Left colon (tissue), 2 donors: ENCODE measurements at regions not wholly inside any gene's neighbourhood (a gene's known extent, or its start where the extent isn't known, plus 50 kb on each side); places are given as distances from the start of the nearest gene placed in this dataset.
"Not testable (repeated sequence)": the region's sequence is repeated elsewhere in the genome, so short reads cannot be mapped to it uniquely, and the experiment has no call there.

Experiments
- ATAC-seq: fragments of 200-7000 bp; cut with Tn5 transposase; one replicate; pipeline ENCODE4 v1.9.1; 2020; ENCODE audit warnings: mild to moderate bottlenecking, moderate library complexity
- DNase-seq, 2 donors: peaks; one replicate each; pipeline ENCODE4 v3.0.0-alpha.2; 2020
- intact Hi-C, 2 donors: fragments of 100-400 bp; cut with DNase I in 1 of 2; cut with micrococcal nuclease in 1 of 2; formaldehyde crosslinking; loops; one replicate each; pipeline versions ENCODE4 v1.11.2 to v1.14.0; 2022; cut with DNase I, micrococcal nuclease
- donor health status: DM: no; HTN: no; CAD: no.
- donor health status: DM: yes; HTN: yes; CAD: no.

- no peak for DNase-seq
- intact Hi-C loops, result no loop called here
- peak; percentile 65 for ATAC-seq
Measured at GRCh38 chr13:96934889-96935489, 59.3 kb downstream of the OXGR1 start.

- intact Hi-C loops, result no loop called here
- ATAC-seq, result peak; percentile 99
- no peak for DNase-seq
Measured at GRCh38 chr13:96925916-96926628, 68.2 kb downstream of the OXGR1 start.

- intact Hi-C loops, result no loop called here
- peak; percentile 20 for ATAC-seq
- no peak for DNase-seq
Measured at GRCh38 chr13:96925477-96925876, 68.8 kb downstream of the OXGR1 start.

GRCh38 chr13:96918861-96919631 is 75.2 kb downstream of the OXGR1 start:
- ATAC-seq (peak; percentile 79), DNase-seq (peak; percentile 38 to 55)
- intact Hi-C loops, result not testable (repeated sequence)

- intact Hi-C loops, result no loop called here
- ATAC-seq (no peak), DNase-seq (no peak)
Measured at GRCh38 chr13:96904232-96904631, 90.0 kb downstream of the OXGR1 start.

GRCh38 chr13:96903085-96903484 is 91.2 kb downstream of the OXGR1 start:
- intact Hi-C loops, result no loop called here
- no peak for ATAC-seq
- no peak for DNase-seq

- no peak for DNase-seq
Measured at GRCh38 chr13:96900986-96901385, 93.3 kb downstream of the OXGR1 start.

GRCh38 chr13:96899946-96900345 is 94.3 kb downstream of the OXGR1 start:
- intact Hi-C loops, result no loop called here
- ATAC-seq (no peak), DNase-seq (no peak)

More at GRCh38 chr13:96900986-96901385, 93.3 kb downstream of the OXGR1 start:
- intact Hi-C loops, result no loop called here
- ATAC-seq, result no peak

GRCh38 chr13:96898646-96899254 is 95.5 kb downstream of the OXGR1 start:
- intact Hi-C loops, result no loop called here
- DNase-seq (no peak), ATAC-seq (no peak)

- DNase-seq (no peak), ATAC-seq (no peak)
- intact Hi-C loops, result no loop called here
Measured at GRCh38 chr13:96898212-96898611, 96.1 kb downstream of the OXGR1 start.
